Omental fat pad (tissue), 3 donors: ENCODE measurements at regions not wholly inside any gene's neighbourhood (a gene's known extent, or its start where the extent isn't known, plus 50 kb on each side); places are given as distances from the start of the nearest gene placed in this dataset.

Experiments
- ATAC-seq: fragments of 150-250 bp; one replicate; pipeline ENCODE4 v1.9.1; 2016; ENCODE audit warnings: mild to moderate bottlenecking, moderate library complexity; ENCODE audit not compliant: low FRiP score
- DNase-seq: peaks from one replicate; pipeline ENCODE4 v3.0.0-alpha.2; 2019; ENCODE audit warnings: low spot score
- TF ChIP-seq, protein P1 (sequence below), 3 donors: fragments of 450-650 bp; IDR thresholded peaks; one replicate each; pipeline ENCODE4 v1.5.1; 2016 to 2017; ENCODE audit warnings: antibody characterized with exemption in 3 of 3, mild to moderate bottlenecking in 3 of 3, moderate library complexity in 2 of 3

DNA sequence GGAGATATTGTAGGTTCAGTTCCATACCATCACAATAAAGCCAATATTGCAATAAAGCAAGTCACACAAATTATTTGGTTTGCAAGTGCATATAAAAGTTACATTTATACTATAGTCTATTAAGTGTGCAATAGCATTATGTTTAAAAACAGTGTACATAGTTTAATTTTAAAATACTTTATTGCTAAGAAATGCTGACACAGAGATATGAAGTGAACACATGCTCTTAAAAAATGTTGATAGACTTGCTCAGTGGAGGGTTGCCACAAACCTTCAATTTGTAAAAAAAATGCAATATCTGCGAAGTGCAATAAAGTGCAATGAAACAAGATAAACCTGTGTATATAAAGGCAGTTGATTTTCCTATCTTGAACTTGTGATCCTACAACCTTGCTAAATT, 161.5 kb downstream of the PRDM13 start:
- DNase-seq: no peak
- TF ChIP-seq, protein P1, sequence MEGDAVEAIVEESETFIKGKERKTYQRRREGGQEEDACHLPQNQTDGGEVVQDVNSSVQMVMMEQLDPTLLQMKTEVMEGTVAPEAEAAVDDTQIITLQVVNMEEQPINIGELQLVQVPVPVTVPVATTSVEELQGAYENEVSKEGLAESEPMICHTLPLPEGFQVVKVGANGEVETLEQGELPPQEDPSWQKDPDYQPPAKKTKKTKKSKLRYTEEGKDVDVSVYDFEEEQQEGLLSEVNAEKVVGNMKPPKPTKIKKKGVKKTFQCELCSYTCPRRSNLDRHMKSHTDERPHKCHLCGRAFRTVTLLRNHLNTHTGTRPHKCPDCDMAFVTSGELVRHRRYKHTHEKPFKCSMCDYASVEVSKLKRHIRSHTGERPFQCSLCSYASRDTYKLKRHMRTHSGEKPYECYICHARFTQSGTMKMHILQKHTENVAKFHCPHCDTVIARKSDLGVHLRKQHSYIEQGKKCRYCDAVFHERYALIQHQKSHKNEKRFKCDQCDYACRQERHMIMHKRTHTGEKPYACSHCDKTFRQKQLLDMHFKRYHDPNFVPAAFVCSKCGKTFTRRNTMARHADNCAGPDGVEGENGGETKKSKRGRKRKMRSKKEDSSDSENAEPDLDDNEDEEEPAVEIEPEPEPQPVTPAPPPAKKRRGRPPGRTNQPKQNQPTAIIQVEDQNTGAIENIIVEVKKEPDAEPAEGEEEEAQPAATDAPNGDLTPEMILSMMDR (IDR thresholded peaks at IDR 0.05): no peak
- ATAC-seq: no peak

DNA sequence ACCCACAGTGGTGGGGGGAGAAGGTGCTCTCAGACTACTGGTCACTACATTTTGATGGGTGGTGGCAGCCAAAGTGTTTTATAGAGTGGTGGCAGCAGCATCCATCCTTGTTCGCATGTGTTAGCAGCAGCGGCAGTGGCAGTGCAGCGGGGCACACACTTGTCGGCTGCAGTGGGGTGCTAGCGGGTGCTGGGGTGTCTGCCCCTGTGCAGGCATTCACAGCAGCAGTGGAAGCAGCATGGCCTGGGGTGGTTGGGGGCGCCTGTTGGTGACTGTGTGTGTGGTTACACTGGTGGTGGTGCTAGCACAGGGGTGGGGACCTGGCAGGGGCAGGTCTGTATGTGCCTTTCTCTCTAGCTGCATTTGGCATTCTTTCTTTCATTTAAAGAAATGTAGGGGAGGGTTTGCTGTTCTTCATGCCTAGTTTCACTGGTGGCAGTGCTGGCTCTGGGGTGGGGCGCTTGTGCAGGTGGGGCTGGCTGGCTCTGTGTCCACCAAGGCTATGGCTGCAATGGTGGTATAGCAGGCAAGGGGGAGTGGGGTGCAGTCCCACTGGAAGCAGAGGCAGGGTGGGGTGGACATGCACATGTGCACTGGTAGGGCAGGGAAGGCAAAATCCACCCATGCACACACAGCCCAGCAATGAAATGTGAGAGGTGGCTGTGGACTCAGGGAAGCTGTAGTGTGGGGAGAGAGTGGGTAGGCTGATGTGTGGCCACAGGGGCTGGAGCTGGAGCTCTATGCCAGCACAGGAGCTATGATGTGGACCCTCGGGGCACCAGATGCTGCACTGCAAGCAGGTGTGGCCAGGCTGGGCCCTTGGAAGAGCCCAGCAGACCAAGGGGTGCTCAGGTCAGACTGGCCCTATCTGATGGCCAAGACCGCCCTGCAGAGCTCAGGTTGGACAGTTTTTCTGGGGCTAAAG, 173.3 kb downstream of the PRDM13 start:
- ATAC-seq: no peak
- TF ChIP-seq, protein P1 (IDR thresholded peaks at IDR 0.05): no peak
- no peak for DNase-seq

DNA sequence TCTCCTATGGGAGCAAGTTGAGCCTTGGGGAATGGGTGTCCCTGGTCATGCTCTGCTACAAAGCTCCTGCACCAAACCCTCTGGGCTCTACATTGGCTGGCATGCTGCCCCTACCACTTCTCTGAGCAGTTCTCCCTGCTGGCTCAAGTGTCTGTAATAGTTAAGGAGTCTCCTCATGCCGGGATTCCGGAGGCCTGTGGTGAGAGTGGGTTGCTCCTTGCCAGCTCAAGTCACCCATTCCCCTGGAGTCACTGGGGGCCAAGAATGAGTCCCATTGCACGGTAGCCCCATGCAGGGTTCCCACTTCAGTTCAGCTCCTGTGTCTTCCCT, 173.9 kb downstream of the PRDM13 start:
- DNase-seq: no peak
- TF ChIP-seq, protein P1 (IDR thresholded peaks at IDR 0.05): no peak
- no peak for ATAC-seq

DNA sequence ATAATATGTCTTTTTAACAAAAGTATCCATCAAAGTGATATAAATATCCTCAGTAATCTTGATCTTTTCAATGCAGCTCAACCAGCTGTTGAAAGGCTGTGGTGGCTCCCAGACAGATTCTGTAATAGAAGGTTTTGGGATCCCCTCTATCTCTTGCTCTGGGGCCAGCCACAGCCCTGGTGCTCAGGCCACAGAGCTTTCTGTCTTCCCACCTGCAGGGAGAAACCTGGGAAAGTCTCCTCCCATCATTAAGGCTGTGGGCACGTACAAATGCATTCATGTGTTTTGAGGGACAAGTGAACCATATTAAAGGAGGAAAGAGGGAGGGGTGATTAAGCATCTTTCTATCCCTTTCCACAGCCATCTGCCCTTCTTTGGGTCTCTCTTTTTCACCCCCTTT, 183.1 kb downstream of the PRDM13 start:
- ATAC-seq (no peak), DNase-seq (no peak)
- TF ChIP-seq, protein P1 (IDR thresholded peaks at IDR 0.05): no peak

DNA sequence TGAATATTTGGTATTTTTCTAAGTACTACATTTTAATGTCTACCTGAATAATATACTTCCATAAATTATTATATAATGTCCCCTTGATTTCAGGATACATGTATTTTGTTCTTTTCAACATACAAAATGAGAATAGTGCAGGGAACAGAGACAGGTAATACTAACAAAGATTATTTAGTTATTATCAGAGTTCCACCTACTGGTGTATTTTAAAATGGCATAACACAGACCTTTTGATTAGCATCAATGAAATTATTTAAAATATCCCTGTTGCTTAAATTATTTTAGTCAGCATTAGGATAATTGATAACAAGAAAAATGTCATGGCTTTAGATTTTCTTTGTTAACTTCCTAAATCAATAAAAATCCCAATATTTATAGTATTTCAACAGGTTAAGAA, 184.0 kb downstream of the PRDM13 start:
- ATAC-seq: no peak
- TF ChIP-seq, protein P1 (IDR thresholded peaks at IDR 0.05): no peak
- DNase-seq: no peak

DNA sequence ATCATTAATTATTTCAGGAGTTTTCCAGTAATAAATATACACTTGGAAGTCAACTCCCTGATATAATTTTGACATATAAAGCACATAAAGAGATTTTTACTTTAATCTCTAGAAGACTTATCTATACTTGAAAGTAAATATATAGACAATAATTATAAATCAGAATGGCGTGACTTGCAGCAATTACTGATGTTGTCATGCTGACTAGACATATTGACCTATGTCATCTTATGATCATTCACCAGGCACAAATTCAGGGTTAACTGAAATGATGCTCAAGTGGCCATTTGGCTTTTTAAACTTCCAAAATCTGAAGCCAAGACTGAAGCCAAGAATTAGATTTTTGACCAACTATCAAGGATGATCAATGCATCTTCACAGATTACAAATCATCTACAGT, 192.2 kb downstream of the MCHR2 start:
- DNase-seq (no peak), ATAC-seq (no peak)
- TF ChIP-seq, protein P1 (IDR thresholded peaks at IDR 0.05): no peak

DNA sequence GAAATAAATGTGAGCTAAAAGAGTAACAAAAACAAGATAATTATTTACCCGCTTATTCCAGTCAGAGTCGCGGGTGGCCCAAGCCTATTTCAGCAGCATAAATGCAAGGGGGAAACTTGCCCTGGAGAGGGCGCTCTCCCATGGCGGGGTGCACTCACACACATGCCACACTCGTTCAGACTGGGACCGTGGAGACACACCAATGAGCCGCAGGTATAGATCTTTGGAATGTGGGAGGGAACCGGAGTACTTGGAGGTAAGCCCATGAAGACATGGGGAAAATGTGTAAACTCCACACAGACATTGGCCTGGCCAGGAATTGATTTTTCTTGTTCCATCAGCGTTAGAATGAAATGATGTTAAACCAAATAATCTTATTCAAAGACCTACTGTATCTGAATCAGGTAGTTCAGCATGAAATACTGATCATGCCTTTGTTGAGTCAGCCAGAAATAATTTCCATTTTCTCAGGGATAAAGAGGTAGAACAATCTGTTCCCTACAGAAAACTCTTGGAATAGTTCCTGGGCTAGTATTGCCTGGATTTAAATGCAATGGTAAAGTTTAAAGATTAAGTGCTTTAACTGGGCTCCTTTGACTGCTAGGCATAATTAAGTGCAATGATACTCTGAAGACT, 191.5 kb downstream of the MCHR2 start:
- DNase-seq (no peak), ATAC-seq (no peak)
- TF ChIP-seq, protein P1 (IDR thresholded peaks at IDR 0.05): no peak
